ENCODE measurements at regions not wholly inside any gene's neighbourhood (a gene's known extent, or its start where the extent isn't known, plus 50 kb on each side); places are given as distances from the start of the nearest gene placed in this dataset.

GRCh38 chr3:59620325-59620724 is 570.5 kb upstream of the CFAP20DC start:
- TF ChIP-seq, protein P1, sequence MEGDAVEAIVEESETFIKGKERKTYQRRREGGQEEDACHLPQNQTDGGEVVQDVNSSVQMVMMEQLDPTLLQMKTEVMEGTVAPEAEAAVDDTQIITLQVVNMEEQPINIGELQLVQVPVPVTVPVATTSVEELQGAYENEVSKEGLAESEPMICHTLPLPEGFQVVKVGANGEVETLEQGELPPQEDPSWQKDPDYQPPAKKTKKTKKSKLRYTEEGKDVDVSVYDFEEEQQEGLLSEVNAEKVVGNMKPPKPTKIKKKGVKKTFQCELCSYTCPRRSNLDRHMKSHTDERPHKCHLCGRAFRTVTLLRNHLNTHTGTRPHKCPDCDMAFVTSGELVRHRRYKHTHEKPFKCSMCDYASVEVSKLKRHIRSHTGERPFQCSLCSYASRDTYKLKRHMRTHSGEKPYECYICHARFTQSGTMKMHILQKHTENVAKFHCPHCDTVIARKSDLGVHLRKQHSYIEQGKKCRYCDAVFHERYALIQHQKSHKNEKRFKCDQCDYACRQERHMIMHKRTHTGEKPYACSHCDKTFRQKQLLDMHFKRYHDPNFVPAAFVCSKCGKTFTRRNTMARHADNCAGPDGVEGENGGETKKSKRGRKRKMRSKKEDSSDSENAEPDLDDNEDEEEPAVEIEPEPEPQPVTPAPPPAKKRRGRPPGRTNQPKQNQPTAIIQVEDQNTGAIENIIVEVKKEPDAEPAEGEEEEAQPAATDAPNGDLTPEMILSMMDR (IDR thresholded peaks at IDR 0.05; ENCODE audit: extremely low read depth, missing control alignments) = no peak
- no peak for DNase-seq (ENCODE audit: low spot score)

GRCh38 chr3:59612444-59612715 is 562.6 kb upstream of the CFAP20DC start:
- DNase-seq (ENCODE audit: low spot score) = no peak
- TF ChIP-seq, protein P1 (IDR thresholded peaks at IDR 0.05; ENCODE audit: extremely low read depth, missing control alignments) = no peak

DNA sequence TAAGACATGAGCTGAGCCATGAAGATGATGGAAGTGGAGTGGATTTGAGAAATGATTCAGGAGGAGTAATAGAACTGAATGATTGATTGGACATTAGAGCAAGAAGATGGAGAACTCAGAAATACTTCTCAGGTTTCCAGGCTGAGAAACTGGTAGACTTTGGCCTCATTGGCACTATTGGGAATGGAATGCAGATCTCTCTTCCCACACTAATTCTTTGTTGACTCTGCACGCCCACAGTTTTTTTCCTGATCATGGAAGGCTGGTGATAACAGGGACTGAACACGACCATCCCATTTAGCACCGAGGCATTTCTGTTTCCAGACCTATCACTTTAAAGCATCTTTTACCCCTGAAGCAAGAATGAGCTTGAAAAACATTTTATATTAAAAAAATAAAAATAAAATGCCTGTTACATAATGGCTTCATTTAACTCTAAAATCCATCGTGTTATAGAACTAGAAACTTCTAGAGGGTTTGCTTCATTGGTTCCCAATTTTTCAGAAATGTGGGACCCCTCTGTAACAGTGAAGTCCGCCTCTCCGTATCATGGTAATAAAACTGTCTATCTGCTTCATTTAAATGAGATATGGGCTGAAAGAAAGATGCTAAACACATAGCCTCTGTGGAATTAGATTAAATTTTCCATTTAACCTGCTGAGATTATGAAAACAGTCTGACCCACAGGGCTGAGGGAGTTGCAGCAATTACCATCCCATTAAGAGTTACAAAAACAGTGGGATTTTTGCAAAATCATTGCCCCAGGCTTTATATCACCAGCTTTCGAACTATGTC is 562.0 kb upstream of the CFAP20DC start:
- TF ChIP-seq, protein P1 (IDR thresholded peaks at IDR 0.05; ENCODE audit: extremely low read depth, missing control alignments) = no peak
- no peak for DNase-seq (ENCODE audit: low spot score)

- DNase-seq (ENCODE audit: low spot score) = no peak
- TF ChIP-seq, protein P1 (IDR thresholded peaks at IDR 0.05; ENCODE audit: extremely low read depth, missing control alignments) = no peak
Observed at GRCh38 chr3:59609657-59610348, 560.0 kb upstream of the CFAP20DC start.

DNA sequence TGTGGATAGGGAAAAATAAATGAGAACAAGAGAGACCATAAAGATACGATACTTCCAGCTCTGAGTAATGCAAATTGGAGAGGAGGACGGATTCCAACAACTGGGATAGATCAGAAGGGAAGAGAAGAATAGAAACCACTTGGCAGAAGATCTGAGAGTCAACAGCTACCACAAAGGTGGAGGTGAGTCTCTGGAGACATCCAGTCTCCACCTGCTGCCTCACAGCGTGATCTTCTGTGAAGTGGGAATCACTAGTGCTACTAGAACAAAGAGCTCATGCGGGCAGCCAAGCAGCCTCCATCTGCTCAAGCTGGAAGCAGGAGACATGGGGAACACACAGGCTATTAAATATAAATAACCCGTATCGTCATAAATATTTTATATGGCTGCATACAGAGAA is 558.5 kb upstream of the CFAP20DC start:
- DNase-seq (ENCODE audit: low spot score) = no peak
- TF ChIP-seq, protein P1 (IDR thresholded peaks at IDR 0.05; ENCODE audit: extremely low read depth, missing control alignments) = no peak

- TF ChIP-seq, protein P1 (IDR thresholded peaks at IDR 0.05; ENCODE audit: extremely low read depth, missing control alignments) = no peak
- no peak for DNase-seq (ENCODE audit: low spot score)
Observed at GRCh38 chr3:59607656-59608055, 557.8 kb upstream of the CFAP20DC start.

- no peak for DNase-seq (ENCODE audit: low spot score)
- TF ChIP-seq, protein P1 (IDR thresholded peaks at IDR 0.05; ENCODE audit: extremely low read depth, missing control alignments) = no peak
Observed at GRCh38 chr3:59606638-59607266, 556.9 kb upstream of the CFAP20DC start.

Measured in GM20000 (cell line).